ENCODE measurements at regions not wholly inside any gene's neighbourhood (a gene's known extent, or its start where the extent isn't known, plus 50 kb on each side); places are given as distances from the start of the nearest gene placed in this dataset.

DNA sequence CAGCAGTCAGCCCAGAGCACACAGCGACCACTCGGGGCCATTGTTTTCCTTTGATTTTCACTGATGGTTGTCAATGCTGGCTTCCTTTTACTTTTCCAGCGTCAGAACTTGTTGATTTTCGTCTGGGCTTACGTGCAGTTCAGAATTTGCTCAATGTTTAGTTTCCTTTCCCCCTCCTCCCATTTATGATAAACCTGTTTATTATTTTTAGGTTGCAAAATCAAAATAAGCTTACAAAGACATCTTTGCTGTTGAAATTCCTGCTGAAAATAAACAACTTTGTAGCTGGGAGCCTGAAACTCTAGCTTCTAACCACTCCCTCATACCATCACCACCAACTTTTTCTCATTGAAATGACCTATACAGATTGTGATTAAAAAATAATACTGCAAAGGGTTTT is 83.1 kb upstream of the LYZL1 start:
- TF ChIP-seq, protein P1, sequence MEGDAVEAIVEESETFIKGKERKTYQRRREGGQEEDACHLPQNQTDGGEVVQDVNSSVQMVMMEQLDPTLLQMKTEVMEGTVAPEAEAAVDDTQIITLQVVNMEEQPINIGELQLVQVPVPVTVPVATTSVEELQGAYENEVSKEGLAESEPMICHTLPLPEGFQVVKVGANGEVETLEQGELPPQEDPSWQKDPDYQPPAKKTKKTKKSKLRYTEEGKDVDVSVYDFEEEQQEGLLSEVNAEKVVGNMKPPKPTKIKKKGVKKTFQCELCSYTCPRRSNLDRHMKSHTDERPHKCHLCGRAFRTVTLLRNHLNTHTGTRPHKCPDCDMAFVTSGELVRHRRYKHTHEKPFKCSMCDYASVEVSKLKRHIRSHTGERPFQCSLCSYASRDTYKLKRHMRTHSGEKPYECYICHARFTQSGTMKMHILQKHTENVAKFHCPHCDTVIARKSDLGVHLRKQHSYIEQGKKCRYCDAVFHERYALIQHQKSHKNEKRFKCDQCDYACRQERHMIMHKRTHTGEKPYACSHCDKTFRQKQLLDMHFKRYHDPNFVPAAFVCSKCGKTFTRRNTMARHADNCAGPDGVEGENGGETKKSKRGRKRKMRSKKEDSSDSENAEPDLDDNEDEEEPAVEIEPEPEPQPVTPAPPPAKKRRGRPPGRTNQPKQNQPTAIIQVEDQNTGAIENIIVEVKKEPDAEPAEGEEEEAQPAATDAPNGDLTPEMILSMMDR (conservative IDR thresholded peaks at IDR 0.05; ENCODE audit: control insufficient read depth, insufficient read depth, low read depth, low read length): no peak
- H3K4me3 ChIP-seq (ENCODE audit: control insufficient read depth, low read depth, low read length): no peak overlapping the region
- DNase-seq (ENCODE audit: low read depth): no peak

DNA sequence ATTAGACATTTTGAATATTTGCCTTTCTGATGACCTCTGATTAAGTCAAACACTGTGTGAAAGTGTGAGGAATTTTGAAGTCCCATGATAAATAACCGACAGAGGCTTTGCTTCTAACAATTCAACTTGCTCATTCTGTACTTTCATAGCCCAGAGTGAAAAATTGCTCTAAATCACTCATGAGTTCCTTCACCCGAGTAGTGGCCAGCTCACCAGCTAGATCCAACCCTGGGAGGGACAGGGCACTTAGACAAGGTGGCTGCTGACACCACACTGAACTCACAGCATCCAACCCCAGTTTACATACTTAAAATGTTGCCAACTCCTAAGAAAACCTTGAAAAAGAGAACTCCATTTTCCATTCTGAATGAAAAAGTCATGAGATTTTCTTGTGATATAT is 80.0 kb upstream of the LYZL1 start:
- no peak for DNase-seq (ENCODE audit: low read depth)
- TF ChIP-seq, protein P1 (conservative IDR thresholded peaks at IDR 0.05; ENCODE audit: control insufficient read depth, insufficient read depth, low read depth, low read length): no peak
- H3K4me3 ChIP-seq (ENCODE audit: control insufficient read depth, low read depth, low read length): no peak overlapping the region

DNA sequence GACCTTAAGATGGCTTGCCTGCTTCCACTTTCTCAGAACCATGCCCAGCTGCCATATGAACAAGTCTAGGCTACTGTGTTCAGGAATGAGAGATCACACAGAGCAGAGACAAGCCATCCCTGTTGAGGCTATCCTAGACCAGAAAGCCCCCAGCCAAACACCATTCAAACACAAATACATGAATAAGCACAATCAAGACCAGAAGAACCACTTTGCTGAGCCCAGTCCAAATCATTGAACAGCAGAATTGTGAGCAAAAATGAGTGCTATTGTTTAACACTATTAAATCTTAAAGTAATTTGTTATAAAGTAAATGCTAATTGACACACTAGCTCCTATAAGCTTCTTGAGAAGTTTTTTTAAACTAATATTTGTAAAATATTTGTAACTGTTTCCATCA is 79.0 kb upstream of the LYZL1 start:
- TF ChIP-seq, protein P1 (conservative IDR thresholded peaks at IDR 0.05; ENCODE audit: control insufficient read depth, insufficient read depth, low read depth, low read length): no peak
- H3K4me3 ChIP-seq (ENCODE audit: control insufficient read depth, low read depth, low read length): no peak overlapping the region

DNA sequence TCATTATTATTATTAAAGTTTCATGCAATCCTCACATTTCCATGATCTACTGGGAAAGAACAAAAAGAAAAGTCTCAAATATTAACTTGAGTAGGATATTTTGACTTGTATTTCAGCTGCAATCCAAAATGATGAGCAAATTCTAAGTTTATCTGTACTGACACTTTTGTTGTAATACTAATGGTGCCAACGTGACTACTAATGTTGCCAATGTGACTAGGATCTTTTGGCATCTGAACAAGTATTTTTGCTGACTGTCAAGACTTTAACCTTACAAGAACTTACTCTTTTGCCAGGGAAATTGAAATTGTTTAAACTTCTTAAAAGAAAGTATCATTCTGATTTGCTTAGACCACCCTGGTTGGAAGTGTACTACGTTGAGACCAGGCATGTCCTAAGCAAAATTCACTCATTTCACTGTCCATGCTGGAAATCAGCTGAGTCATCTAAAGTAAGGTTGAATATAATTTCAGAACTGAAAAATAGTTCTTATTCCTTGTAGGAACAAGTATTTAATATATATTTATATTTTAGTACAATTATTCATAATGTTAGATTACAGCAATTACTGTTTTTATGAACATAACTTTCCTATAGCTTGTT is 78.5 kb upstream of the LYZL1 start:
- TF ChIP-seq, protein P1 (conservative IDR thresholded peaks at IDR 0.05; ENCODE audit: control insufficient read depth, insufficient read depth, low read depth, low read length): no peak
- DNase-seq (ENCODE audit: low read depth): peak; percentile 2
- H3K4me3 ChIP-seq (ENCODE audit: control insufficient read depth, low read depth, low read length): no peak overlapping the region

More for the DNA sequence above, 79.0 kb upstream of the LYZL1 start:
- DNase-seq (ENCODE audit: low read depth): no peak

DNA sequence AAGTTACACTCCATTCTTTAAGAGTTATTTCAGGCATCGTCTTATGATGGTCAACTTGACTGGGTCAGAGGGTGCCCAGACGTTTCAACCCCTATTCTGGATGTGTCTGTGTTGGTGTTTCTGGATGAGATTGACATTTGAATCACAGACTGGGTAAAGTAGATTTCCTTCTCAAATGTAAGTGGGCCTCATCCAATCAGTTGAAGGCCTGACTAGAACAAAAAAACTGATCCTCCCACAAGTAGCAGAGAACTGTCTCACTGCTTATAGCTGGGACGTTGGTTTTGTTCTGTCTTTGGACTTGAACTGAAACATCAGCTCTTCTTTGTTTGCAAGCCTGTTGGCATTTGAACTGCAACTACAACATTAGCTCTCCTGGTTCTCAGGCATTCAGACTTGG is 76.3 kb upstream of the LYZL1 start:
- TF ChIP-seq, protein P1 (conservative IDR thresholded peaks at IDR 0.05; ENCODE audit: control insufficient read depth, insufficient read depth, low read depth, low read length): no peak
- no peak overlapping the region for H3K4me3 ChIP-seq (ENCODE audit: control insufficient read depth, low read depth, low read length)
- DNase-seq (ENCODE audit: low read depth): no peak

DNA sequence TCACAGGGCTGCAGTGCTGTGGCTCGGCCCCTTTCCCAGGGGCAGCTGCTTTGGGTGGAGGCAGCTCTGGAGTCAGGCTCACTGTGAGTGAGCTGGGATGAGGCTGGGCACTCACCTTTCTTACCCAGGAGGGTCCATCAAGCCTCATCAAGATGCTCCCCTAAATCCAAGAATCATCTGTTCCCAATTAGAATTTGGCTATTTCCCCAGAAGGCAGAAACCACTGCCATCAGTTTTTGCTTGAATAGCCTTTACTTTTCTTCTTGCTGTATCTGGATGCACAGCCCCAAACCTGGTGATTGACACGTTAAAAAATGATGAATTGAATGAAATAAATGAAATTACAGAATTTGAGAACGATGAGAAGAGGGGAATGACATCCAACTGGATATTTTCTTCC is 74.3 kb upstream of the LYZL1 start:
- peak; percentile 1 for DNase-seq (ENCODE audit: low read depth)
- TF ChIP-seq, protein P1 (conservative IDR thresholded peaks at IDR 0.05; ENCODE audit: control insufficient read depth, insufficient read depth, low read depth, low read length): no peak
- H3K4me3 ChIP-seq (ENCODE audit: control insufficient read depth, low read depth, low read length): no peak overlapping the region

DNA sequence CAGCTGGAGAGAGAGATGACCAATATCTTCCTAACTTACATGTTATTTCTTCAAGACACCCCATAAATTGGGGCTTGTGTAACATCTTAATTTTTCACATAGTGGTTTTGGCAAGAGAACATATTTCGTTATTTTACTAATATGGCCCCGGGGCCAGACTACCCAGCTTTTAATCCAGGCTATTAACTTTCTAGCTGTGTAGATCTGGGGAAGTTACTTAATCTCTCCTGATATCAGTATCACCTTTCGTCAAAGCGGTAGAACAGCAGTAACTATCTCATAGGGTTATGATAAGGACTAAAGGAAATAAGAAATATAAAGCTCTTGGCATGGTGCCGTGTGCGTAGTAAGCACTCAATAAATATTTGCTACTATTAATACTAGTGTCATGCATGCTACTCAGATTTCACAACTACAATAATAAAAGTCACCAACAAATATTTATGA is 71.6 kb upstream of the LYZL1 start:
- DNase-seq (ENCODE audit: low read depth): no peak
- H3K4me3 ChIP-seq (ENCODE audit: control insufficient read depth, low read depth, low read length): no peak overlapping the region
- TF ChIP-seq, protein P1 (conservative IDR thresholded peaks at IDR 0.05; ENCODE audit: control insufficient read depth, insufficient read depth, low read depth, low read length): no peak

Data from fibroblast of mammary gland (primary cell).